C1 segment of cervical spinal cord (tissue), 14 donors: ENCODE measurements at regions not wholly inside any gene's neighbourhood (a gene's known extent, or its start where the extent isn't known, plus 50 kb on each side); places are given as distances from the start of the nearest gene placed in this dataset.
"Not testable (repeated sequence)": the region's sequence is repeated elsewhere in the genome, so short reads cannot be mapped to it uniquely, and the experiment has no call there.

Source experiments
- DNase-seq, 14 donors: peaks; one replicate each; lab custom pipeline; 2025; lab: John Stamatoyannopoulos, UW

DNA sequence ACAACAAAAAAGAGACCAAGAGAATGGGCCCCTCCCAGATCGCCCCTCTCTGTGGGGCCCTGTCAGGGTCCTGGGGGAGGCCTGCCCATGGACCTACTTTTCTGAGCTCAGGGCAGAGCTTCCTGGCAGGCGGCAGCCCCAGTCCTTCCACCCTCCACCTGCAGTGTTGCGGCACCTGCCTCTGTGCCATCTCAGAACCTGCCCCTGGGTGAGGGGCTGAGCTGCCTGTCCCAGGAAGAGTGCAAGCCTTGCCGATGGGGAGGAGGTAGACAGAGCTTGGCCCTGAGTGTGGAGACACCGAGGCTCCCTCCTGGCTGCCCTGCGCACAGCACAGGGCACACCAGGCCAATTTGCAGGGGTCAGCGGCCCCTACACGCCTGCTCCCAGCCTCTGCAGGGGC, 67.5 kb downstream of the UNCX start:
- no peak for DNase-seq

- DNase-seq = no peak
Observed at GRCh38 chr7:1300636-1301035, 68.0 kb downstream of the UNCX start.

GRCh38 chr7:1301054-1301881, 68.6 kb downstream of the UNCX start:
- DNase-seq = no peak

GRCh38 chr7:1301882-1302251, 69.2 kb downstream of the UNCX start:
- DNase-seq = no peak

DNA sequence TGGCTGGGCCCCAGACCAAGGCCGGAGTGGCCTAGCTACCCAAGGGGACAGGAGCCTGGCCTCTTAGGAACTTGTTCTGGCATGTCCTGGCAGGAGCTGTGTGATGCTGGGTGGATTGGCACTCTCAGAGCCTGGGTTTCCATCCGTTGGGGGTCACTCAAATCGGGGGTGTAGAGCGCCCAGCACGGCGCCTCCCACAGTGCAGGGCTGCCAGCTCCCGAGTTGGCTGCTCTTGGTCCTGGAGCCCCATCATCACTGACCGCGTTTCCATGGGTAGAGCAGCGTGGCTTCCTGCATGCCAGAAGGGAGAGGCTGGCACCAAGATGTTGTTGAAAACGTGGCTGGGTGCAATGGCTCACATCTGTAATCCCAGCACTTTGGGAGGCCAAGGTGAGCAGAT, 70.3 kb downstream of the UNCX start:
- no peak for DNase-seq

DNA sequence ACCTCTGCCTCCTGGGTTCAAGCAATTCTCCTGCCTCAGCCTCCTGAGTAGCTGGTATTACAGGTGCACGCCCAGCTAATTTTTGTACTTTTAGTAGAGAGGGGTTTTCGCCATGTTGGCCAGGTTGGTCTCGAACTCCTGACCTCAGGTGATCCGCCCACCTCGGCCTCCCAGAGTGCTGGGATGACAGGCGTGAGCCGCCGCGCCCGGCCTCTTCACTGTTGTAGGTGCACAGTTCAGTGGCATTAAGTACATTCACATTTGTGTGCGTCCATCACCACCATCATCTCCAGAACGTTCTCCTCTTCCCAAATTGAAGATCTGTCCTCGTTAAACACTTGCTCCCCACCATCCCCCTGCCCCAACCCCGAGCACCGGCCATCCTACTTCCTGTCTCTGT, 71.3 kb downstream of the UNCX start:
- DNase-seq = not testable (repeated sequence)

DNA sequence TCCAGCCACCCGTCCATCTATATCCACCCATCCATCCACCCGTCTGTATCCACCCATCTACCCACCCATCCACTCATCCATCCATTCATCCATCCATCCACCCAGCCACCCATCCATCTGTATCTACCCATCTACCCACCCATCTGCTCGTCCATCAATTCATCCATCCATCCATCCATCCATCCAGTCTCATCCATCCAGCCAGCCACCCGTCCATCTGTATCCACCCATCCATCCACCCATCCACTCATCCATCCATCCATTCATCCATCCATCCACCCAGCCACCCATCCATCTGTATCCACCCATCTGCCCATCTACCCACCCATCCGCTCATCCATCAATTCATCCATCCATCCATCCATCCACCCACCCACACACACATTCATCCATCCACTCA, 73.2 kb downstream of the UNCX start:
- no peak for DNase-seq

- DNase-seq = no peak
Observed at GRCh38 chr7:1307828-1308227, 75.2 kb downstream of the UNCX start.

DNA sequence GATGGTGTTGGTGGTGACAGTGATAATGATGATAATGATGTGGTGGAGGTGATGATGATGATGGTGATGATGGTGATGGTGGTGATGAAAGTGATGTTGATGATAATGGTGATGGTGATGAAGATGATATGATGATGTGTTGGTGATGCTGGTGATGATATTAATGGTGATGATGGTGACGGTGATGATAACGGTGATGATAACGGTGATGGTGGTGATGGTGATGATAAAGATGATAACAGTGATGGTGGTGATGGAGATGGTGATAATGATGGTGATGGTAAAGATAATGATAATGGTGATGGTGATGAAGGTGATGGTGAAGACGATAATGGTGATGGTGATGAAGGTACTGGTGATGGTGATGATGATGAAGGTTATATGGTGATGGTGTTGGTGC, 76.6 kb downstream of the UNCX start:
- DNase-seq = no peak

GRCh38 chr7:1309996-1310395, 77.3 kb downstream of the UNCX start:
- no peak for DNase-seq

DNA sequence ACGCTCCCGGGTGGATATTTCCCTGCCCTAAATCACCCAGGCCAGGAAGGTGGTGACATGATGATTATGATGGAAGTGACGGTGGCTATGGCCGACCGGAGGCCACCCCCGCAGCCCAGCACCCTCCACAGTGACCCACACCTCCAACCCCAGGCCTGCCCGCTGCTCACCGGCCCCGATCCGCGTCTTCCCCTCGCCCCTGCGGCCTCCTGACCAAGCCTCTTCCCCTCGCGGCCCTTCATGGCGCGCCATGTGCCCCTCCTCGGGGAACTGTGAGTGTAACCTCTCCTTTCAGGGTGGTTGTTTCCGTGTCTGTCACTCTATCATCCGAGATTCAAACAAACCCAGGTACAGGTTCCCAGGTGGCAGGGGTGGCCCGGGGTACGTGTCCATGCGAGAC, 78.3 kb downstream of the UNCX start:
- no peak for DNase-seq

- peak in 1 of 14 donors; percentile 26 for DNase-seq
Observed at GRCh38 chr7:1311406-1312135, 78.9 kb downstream of the UNCX start.

DNA sequence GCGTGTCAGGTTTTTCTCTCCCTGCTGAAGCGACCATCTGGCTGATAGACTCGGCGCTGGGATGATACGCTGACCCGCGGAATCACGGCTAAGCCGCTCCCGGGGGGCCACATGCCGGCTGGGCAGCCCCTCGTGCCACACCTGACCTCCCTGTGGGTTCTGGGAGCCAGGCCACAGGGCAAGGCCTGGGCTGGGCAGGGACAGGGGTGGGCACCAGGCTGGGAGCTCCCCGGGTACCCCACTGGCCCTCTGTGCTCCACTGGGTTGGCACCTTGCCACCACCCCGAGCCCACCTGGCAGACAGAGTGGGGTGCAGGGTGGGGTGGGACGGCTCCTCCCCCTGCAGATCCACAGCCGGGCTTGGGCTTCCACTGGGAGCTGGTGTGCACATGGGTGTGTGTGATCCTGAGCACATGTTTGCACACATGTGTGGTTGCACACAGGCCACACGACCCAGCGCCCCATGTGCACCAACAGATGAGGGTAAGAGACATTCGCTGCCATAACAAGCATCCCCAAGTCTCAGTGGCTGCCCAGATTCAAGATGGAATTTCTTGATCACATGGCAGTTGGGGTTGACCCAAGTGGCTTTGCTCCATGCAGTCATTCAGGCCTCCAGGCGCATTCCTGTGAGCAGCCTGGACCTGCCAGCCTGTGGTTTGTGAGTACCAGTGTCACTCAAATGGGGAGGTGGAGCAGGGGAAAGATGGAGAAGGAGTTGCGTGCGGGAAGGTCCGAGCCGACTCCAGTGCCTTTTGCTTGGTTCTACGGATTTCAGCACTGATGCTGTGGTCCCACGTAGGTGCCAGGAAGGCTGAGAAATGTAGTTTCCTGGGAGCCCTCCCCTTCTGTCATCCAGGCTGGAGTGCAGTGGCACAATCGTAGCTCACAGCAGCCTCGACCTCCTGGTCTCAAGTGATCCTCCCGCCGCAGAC, 79.7 kb downstream of the UNCX start:
- DNase-seq = no peak

- no peak for DNase-seq
Observed at GRCh38 chr7:1313613-1314012, 80.9 kb downstream of the UNCX start.

DNA sequence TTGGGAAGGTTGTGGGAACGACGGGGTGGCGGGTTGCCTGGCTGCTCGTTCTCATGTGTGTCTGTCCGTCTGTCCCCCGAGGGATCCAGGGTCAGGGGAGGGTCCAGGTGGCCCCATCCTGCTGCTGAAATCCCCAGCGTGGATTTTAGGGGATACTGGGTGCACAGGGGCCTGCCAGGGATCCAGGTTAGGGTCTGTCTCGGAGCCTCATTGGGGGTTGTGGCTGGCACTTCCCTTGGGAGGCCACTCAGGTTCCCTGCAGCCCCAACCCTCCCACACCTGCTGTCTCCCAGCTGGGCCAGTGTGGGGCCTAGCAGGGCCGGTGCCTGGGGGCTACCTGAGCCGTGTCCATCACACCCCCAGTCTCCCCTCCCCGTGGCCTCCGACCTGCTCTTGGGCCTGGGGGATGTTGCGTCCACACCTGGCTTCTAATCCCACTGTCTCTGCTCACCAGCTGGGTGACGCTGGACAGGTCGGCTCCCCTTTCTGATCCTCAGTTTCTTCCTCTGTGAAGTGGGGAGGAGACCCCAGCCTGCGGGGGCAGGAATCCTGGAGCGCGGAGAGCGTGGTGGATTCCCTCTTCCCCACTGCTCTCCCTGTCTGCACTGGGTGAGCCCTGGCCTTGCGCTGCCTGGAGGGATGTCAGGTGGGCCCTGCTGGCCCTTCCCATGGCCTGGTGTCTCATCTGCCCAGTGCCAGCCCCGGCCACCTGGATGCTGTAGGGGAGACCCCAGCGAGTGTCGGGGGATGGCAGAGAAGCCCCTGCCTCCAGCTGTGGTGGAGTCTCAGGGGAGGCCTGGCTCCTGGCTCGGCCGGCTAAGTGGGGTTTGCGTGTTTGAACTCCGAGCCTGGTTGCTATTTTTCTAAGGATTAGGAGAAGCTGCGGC, 81.6 kb downstream of the UNCX start:
- no peak for DNase-seq

DNA sequence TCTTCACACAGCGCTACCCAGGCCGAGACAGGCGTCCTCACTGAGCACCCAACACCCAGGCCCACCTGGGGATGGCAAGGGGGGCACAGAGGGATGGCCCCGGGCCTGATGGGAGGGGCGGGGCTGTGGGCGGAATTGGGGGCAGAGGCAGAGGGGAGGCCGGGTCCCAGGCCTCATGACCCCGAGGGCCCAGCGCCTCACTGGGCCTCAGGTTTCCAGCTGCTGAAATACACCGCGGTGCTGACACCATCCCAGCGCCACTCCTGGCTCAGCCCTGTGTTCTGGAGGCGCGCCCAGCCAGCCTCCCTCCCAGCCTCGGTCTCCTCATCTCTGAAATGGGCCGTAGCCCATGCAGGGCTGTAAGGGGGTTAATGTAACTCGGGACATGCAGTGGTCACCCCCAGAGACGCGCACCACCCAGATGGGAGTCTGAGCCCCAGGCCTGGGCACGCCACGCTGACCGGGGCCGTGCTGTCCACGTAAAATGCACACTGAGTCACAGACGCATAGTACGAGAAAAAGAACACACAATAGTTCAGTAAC, 82.3 kb downstream of the UNCX start:
- no peak for DNase-seq

DNA sequence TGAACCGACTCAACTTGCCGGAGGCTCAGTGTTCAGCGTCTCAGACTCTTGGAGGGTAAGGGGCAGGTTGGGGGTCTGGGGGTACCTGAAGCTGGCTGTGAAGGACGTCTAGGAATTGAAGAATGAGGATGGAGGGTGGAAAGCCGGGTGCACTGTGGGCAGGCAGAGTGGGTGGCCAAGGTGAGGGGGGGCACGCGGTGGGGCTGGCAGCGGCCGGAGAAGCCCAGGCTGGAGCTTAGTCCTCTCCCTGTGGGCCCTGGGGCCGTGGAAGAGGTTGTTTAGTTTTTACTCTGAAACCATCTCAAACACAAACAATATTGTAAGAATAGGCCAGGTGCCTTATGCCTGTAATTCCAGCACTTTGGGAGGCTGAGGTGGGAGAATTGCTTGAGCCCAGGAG, 83.4 kb downstream of the UNCX start:
- DNase-seq = no peak

DNA sequence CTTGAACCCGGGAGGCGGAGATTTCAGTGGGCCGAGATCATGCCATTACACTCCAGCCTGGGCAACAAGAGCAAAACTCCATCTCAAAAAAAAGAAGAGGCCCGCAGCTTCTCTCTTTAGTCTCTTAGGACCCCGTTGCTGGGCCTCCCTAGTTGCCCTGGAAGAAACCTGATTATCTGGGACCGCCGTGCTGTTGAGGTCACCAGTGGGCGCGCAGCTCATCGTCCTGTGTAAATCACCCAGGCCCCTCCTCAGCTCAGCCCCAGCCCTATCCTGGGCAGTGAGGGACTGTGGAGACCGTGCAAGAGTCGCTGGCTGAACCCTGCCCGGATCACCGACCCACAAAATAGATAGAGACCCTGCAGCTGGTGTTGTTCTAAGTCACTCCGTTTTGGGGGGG, 85.0 kb downstream of the UNCX start:
- DNase-seq = no peak

DNA sequence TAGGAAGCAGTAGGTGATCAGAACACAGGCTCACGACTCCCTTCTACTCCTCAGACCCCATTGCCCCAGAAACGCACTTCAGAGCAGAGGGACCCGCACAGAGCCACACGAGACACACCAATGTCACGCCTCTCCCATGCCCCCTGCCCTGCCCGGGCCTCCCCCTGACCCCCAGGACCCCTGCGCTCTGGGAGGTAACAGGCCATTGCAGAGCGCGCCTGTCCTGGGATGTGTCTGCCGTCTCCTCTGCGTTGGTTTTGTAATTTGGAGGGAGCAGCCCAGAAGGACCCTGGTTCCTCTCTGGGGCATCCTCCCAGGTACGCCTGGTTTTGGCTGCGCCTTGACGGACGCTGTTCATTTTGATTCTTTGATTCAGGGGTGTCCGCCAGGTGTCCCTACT, 85.4 kb downstream of the UNCX start:
- DNase-seq = no peak

- DNase-seq = no peak
Observed at GRCh38 chr7:1318661-1319060, 86.0 kb downstream of the UNCX start.
